RWPE1 (cell line): ENCODE measurements at regions not wholly inside any gene's neighbourhood (a gene's known extent, or its start where the extent isn't known, plus 50 kb on each side); places are given as distances from the start of the nearest gene placed in this dataset.

Experiments used
- CTCF ChIA-PET: fragments of 350-600 bp; sonication (Branson Sonifier 250); formaldehyde crosslinking; extraction: SDS; loops from one replicate; lab custom pipeline; 2021; lab: Yijun Ruan, JAX
- POLR2A ChIA-PET: fragments of 400-600 bp; formaldehyde crosslinking; extraction: SDS; loops from one replicate; lab custom pipeline; 2020; ENCODE audit warnings: antibody characterized with exemption; ENCODE audit not compliant: low non-redundant PET; lab: Yijun Ruan, JAX
- DNase-seq: peaks from one replicate; pipeline ENCODE4 v3.0.0; 2012; ENCODE audit warnings: low spot score
- H3K27ac ChIP-seq: fragments of 450-650 bp; 2 replicates; pipeline ENCODE4 v1.5.1; 2017
- CTCF ChIP-seq: fragments of 450-650 bp; conservative IDR thresholded peaks from 2 replicates; pipeline ENCODE4 v1.5.1; 2017; ENCODE audit warnings: low read depth, mild to moderate bottlenecking

GRCh38 chr4:174144106-174144505 lies 139.4 kb downstream of the FBXO8 start:
- TF ChIP-seq CTCF = no peak
- CTCF ChIA-PET = interaction anchor here (0.8 kb wide), 1 partner anchor 21 kb away, joined by 3 read pairs; no protein-coding TSS in a partner anchor
- DNase-seq = no peak
- no peak overlapping the region for H3K27ac ChIP-seq
- POLR2A ChIA-PET = no interaction called here

GRCh38 chr4:174141876-174142275 lies 141.6 kb downstream of the FBXO8 start:
- H3K27ac ChIP-seq = no peak overlapping the region
- no peak for TF ChIP-seq CTCF
- DNase-seq = no peak
- ChIA-PET CTCF (no interaction called here), POLR2A (no interaction called here)

- no peak for TF ChIP-seq CTCF
- CTCF ChIA-PET = interaction anchor here (0.6 kb wide), 1 partner anchor 580 kb away, joined by 3 read pairs; no protein-coding TSS in a partner anchor
- no peak for DNase-seq
- no peak overlapping the region for H3K27ac ChIP-seq
- POLR2A ChIA-PET = no interaction called here
Measured at GRCh38 chr4:174138616-174139015, 144.9 kb downstream of the FBXO8 start.

- no peak for TF ChIP-seq CTCF
- DNase-seq = no peak
- ChIA-PET POLR2A (no interaction called here), CTCF (no interaction called here)
- no peak overlapping the region for H3K27ac ChIP-seq
Measured at GRCh38 chr4:174137698-174138097, 145.8 kb downstream of the FBXO8 start.

GRCh38 chr4:174135936-174136406 lies 147.5 kb downstream of the FBXO8 start:
- no peak for DNase-seq
- no peak overlapping the region for H3K27ac ChIP-seq
- CTCF ChIA-PET = interaction anchor here (0.5 to 0.7 kb wide), 2 partner anchors 60 to 950 kb away, joined by 3 read pairs; no protein-coding TSS in a partner anchor

GRCh38 chr4:174135530-174135929 lies 147.9 kb downstream of the FBXO8 start:
- POLR2A ChIA-PET = no interaction called here
- no peak for TF ChIP-seq CTCF
- CTCF ChIA-PET = interaction anchor here (0.5 to 0.7 kb wide), 2 partner anchors 61 to 949 kb away, joined by 3 read pairs; no protein-coding TSS in a partner anchor
- H3K27ac ChIP-seq = no peak overlapping the region
- DNase-seq = no peak

More at GRCh38 chr4:174135936-174136406, 147.5 kb downstream of the FBXO8 start:
- no peak for TF ChIP-seq CTCF
- POLR2A ChIA-PET = interaction anchor here (0.6 kb wide), 1 partner anchor 55 kb away, joined by 3 read pairs; no protein-coding TSS in a partner anchor
